ENCODE measurements at regions not wholly inside any gene's neighbourhood (a gene's known extent, or its start where the extent isn't known, plus 50 kb on each side); places are given as distances from the start of the nearest gene placed in this dataset.

DNA sequence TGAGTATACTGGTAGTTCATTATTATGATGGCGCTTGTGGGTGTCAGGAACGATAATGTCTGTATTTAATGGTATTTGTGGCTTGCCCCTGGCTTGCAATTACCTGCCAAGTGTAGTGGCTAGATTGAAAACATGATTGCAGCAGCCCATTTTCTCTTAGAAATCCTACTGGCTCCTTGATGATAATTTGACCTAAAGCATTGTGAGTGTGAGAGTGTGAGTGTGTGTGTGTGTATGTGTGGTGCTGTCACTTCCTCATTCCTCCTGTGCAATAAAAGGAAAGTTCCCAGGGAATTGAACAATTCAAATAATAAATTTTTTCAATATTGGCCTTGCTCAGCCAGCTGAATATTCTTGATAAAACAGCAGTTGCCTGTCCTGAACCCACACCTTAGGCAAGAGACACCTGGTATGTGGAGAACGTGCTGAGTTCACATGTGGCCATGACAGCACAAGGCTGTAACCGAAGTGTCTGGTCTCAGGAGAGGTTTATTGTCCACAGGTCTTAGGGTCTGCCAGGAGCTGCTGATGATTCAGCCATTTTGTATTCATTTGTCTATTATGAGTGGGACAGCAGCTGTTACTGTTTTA, 193.3 kb downstream of the CD47 start:
- no peak for DNase-seq

DNA sequence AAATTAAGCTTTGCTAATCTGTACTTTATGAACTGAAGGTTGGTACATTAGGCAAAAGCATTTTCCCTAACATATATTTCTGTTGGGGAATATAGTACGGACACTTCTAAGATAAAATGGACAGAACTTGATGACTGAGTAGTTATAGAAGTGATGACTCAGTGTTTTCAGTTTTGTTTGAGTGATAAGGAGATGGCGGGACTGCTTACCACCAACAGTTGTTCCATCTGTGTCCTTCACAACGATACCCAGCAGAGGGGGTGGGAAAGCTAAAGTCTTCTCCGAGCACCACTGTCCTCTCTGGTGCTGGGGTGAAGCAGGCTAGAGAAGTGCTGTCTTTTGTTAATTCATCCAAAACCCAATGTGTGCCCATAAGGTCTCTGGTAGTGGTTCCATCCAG, 195.8 kb downstream of the CD47 start:
- no peak for DNase-seq

DNA sequence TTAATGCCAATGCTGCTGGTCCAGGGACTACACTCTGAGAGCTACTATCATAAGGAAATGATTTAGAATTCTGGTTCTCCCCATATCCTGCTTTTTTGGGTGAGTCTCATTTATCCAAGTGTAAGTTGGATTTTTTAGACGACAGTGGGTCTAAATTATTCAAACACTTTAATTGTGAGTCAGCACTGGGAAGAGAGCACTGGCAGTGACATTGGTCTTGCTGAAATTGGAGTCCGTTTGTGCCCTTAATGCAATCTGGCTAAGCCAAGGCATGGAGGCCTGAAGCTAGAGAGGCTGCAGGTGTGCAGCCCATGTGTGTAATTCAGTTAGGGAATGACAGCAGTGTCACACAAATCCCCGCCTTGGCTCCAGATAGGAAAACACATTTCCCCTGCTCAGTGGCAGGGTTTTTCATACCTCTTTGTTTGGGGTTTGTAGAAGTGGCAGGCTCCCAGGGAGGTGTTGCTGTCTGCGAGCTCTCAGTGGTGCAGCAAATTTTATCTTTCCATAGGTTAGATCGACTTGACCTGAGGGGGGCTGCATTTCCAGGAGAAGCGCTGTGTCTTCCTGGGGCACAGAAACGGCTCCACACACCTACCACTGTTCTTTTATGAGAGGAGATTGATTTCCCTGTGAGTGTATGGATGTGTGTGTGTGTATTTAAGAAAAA, 197.7 kb downstream of the CD47 start:
- no peak for DNase-seq

DNA sequence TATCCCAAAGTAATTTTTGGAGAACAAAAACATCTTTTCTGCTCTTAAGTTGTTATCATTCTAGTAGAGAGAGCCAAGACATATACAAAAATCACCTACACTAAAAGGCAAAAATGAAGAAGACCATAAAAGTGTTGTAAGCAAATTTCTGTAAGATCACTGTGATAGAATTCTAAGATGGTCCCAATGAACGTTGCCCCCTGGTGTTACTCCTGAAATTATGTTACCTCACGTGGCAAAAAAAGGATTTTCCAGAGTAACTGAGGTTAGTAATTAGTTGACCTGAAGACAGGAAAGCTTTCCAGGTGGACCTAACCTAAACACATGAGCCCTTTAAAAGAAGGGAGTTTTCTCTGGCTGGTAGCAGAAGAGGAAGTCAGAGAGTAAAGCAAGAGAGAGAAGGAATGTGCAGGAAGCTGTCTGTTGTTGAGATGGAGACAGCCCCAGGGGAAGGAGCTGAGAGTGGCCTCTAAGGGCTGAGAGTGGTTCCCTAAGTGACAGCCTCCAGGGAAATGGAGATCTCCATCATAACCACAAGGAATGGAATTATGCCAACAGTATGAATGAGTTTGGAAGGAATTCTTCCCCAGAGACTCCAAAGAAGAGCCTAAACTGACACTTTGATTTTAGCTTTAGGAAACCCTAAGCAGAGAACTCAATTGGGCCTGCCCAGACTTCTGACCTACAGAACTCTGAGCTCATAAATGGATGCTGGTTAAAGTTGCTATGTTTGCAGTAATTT, 205.9 kb downstream of the CD47 start:
- DNase-seq: no peak

DNA sequence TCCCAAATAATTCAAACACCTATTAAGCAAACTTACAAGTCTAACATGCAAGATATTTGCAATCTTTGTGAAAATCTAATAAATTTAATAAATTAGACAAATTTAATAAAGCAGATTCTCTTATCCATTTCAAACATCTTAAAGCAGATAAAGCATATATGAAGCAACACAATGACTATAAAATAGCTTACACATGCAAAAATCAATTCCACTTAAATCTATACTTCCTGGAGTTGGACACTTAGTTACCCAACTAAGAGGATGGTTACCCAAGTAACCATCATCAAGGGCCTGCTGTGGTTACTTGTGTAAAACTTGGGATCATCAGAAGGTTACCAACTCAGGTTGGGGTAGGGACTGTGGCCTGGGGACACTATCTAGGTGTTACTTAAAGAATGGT, 206.8 kb downstream of the CD47 start:
- no peak for DNase-seq

DNA sequence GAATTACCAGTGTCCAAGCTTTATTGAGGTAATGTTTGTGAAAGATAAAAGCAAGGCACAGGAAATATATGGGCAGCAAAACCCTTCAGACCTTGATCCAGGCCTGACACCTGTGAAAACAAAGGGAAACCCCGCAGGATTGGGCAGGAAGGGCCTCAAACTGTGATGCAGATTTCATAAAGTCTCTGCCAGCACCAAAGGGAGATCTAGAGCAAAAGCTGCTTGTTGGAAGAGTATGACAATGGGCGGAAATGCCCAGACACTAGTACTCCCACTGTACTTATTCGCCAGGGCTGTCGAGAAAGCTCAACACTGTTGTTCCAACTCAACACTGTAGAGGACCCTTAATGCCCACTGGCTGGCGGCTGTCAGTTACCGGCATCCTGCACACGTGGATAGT, 207.9 kb downstream of the CD47 start:
- DNase-seq: no peak

DNA sequence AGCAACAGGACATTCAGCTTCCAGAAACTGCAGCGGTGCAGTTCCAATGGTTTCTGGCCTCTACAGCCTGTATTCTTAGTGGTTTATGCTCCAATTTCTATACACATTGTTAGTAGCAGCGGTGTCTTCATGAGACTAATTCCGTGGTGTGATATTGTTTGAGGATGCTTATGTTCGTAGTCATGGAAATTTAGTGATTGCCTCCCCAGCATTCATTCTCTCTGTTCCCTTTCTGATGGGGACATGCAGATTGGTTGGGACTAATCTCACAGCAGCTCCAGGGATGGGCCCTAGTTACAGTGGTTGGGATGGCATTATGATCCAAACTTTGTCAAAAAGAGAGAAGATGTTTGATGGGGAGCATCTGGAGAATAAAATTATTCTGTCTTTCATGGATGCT, 208.6 kb downstream of the CD47 start:
- no peak for DNase-seq

DNA sequence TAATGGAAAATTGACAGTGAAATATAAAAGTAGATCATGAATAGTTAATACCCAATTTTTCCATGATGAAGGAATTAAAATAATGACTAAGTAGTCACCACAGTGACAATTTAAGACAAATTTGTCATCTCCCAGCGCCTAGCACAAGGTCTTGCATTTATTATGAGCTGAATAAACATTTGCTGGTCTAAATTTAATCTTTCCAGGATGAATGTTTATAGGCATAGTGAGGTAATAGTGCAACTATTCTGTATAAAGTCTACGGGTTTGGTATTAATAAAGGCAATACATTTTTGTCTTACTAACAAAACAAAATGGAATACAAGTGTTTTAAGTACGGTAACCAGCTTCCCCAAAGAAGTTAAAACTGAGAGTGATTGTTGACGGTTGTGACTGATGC, 209.3 kb downstream of the CD47 start:
- DNase-seq: no peak

DNA sequence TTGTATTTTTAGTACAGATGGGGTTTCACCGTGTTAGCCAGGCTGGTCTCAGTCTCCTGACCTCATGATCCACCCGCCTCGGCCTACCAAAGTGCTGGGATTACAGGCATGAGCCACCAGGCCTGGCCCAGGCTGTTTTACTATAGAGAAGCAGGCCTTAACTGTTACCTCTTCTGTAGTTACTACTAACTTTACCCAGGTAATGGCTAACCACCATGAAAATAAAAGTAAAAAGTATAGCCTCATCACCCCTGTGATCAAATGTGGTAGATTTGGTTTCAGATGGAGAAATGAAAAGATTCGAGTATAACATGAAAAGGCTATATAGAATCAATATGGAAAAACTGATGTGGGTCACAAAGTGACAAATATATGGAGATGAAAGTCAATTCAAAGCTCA, 210.1 kb downstream of the CD47 start:
- DNase-seq: no peak

DNA sequence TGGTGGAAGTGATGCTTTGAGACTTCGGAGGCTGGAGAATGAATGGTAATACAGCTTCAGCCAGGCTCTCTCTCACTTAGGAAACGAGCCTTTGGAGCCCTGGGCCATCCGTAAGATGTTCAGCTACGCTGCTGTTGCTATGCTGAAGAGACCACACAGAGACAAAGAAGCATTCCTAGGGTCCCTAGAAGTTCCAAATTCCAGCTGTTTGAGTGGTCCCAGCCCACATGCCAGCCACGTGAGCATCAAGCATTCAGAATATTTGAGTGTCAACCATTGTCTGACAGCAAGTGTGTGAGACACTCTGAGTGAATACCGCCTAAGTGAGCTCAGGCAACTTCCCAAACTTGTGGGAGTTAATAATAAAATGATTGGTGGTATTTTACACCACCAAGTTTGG, 212.9 kb downstream of the CD47 start:
- DNase-seq: no peak

DNA sequence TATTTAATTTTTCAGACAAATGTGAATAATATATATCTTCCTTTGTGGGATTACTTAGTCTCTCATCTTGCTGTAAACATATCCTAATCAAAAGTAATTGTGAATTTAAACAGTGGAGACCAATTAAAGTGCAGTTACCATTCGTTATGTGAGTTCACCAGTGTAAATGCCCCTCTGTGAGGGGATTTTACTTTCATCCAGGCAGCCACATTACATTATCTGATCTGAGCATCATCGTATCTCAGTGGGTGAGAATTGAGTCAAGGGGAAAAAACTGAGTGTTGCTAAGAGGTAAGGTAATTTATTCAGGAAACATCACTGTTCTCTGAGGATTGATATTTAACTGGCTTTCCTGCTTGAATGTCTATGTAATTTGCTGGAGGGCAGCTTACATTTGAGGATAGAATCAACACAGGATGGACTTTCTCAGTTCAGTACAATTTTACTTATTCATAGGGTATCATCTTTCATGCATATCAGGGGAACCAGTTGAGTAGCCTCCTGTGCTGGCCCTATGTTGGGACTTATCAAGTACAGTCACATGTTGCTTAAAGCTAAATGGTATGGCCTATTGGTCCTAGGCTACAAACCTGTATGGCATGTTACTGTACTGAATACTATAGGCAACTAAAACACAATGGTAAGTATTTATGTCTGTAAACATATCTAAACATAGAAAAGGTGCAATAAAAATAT, 219.7 kb downstream of the CD47 start:
- DNase-seq: no peak

DNA sequence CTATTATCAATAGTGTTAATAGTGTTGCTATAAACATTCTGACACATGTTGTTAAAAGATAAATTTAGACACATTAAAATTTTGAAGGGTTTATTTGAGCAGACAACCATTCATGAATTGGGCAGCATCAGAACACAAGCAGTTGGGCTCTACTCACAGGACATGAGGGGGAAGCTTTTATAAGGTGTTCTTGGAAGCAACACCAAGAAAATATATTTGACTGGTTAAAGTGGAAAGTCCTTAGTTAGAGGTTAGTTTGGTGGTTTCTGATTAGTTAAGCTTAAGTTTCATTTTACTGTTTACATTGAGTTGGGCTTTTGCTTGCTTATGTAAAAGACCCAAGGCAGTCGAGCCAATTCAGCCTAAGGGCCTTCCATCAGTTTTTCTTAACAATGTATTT, 220.7 kb downstream of the CD47 start:
- DNase-seq: no peak

DNA sequence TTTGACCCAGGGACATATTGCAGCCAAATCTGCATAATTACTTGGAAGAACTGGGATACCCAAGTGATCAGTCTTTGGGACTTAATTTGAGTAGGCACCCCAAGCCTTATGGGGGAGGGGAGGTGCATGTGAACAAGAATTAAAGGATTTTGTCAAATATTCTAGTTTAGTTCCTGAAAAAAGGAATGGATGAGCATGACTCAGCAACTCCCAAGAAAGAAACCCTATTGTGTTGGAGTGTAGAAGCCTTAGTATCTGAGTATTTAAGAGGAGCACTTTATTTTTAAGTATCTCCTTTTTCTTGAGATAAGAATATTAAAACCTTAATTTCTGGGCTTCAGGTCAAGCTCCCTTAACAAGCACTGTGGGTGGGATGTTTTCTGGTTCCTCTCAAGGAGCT, 222.4 kb downstream of the CD47 start:
- DNase-seq: no peak

DNA sequence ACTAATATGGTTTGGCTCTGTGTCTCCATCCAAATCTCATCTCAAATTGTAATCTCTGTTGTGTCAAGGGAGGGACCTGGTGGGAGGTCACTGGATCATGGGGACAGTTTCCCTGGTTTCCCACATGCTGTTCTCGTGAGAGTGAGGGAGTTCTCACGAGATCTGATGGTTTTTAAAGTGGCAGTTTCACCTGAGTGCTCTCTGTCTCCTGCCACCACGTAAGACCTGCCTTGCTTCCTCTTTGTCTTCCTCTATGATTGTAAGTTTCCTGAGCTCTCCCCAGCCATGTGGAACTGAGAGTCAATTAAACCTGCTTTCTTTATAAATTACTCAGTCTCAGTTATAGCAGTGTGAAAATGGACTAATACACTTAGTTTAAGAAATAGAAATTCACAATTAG, 228.9 kb downstream of the CD47 start:
- DNase-seq: no peak

DNA sequence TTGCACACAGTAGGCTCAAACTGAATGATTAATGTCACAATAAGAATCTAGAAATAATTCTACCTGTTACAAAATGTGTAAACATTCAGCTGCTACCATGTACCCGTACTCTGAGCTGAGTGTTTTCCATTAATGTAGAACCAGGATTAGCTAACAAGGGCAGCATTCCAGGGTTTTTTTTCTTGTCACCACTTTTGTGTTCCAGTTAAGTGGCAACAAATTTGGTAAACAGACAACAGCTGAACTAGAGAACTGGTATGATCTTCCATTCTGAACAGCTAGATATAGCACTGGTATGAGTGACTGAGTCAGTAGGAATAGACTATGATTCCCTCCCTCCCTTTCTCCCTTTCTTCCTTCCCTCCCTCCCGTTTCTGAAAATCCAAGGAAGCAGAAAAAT, 229.4 kb downstream of the CD47 start:
- DNase-seq: no peak
